GM20000 (cell line): ENCODE measurements at regions not wholly inside any gene's neighbourhood (a gene's known extent, or its start where the extent isn't known, plus 50 kb on each side); places are given as distances from the start of the nearest gene placed in this dataset.

Experiments
- DNase-seq: peaks from one replicate; pipeline ENCODE4 v3.0.0; 2012; ENCODE audit warnings: low spot score
- CTCF ChIP-seq: IDR thresholded peaks from 2 replicates; pipeline ENCODE4 v1.5.1; 2012; ENCODE audit warnings: mild to moderate bottlenecking, control low read depth; ENCODE audit errors: extremely low read depth, missing control alignments

DNA sequence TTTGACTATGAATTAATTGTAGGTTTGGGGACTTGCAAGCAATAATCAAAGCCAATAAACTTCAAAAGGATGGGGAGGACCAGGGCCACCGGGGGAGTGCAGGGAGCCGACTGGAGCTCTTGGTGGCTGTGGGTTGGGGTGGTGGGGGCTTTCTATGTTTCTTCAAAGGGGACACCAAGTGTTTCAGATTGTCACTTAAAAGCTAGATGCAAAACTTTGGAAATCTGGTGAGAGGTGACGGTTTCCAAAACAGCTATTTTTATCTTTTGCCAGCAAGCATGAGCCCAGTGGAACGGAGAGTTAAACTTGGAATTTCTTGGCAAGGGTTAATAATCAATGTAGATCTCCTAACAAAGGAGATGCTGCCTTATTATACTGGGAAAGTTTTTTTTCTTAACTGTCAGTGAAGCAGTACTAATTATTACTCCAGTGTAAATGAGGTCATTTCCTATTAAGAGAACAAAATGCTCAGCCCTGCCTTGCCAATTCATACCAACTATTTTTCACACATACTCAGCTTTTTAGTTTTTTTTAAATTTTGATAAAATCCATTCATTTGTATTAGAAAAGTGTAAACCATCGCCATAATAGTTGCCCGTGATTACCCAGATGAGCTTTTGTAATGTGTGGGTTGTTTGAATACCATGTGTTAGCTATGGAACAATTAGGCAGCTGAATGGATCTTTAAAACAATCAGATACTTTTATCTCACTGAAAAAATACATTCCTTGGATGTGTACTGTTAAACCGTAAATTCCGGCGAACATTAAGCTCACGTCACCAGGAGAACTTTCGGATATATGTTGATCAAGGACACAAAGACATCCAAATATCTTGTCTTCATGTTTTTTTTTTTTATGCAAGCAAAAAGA, 95.9 kb upstream of the ZNF536 start:
- TF ChIP-seq CTCF = no peak
- no peak for DNase-seq

DNA sequence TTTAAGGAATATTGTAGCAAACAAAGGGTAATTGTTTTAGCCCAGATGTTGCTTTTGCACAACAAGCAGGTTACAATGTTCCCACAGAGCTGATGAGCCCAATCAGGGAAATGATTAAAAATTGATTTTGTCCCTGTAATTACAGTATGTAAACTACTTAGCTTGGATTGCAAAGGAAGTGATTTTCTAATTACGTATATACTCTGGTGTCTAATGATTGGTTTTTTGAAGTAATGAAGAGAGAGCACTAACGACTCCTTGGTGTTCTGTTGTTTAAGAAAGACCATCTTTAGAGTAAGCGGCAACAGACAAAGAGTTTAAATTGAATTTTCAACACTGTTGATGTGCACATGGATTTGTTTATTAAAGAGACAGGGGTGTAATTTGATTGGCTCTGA, 95.3 kb upstream of the ZNF536 start:
- DNase-seq = no peak
- no peak for TF ChIP-seq CTCF

- TF ChIP-seq CTCF = no peak
- DNase-seq = no peak
Measured at GRCh38 chr19:30277941-30278881, 94.0 kb upstream of the ZNF536 start.

DNA sequence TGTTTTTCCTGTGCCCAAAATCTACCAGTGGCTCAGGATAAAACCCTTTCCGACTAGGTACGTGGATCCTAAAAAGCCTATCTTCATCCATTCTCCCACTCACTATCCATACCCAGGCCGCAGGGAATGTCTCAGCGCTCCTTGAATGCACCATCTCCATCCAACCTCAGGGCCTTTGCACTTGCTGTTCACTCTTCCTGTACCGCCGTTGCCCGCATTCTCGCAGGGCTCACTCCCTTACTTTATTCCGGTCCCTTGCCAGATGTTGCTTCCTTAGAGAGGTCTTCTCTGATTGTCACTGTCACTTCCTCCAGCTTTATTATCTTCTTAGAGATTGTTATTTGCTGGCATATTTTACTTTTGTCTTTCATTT, 93.3 kb upstream of the ZNF536 start:
- no peak for TF ChIP-seq CTCF
- DNase-seq = no peak

DNA sequence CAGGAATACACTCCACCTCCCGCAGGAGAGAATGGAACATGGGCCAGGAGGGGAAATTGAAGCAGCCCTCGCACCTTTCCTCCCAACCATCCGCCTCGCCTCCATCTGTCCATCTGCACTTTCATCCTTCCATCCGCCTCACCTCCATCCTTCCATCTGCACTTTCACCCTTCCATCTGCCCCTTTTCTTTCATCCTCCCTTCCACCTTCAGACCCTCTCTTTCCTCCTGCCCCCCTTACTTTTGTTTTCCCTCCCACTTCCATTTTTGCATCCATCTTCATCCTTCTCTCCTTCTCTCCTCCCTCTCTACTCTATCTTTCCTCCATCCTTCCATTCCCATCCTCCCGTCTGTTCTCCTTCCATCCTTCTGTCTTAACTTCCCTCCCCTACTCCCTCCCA, 92.2 kb upstream of the ZNF536 start:
- no peak for DNase-seq
- TF ChIP-seq CTCF = no peak

GRCh38 chr19:30281906-30282305, 90.3 kb upstream of the ZNF536 start:
- DNase-seq = no peak
- no peak for TF ChIP-seq CTCF

DNA sequence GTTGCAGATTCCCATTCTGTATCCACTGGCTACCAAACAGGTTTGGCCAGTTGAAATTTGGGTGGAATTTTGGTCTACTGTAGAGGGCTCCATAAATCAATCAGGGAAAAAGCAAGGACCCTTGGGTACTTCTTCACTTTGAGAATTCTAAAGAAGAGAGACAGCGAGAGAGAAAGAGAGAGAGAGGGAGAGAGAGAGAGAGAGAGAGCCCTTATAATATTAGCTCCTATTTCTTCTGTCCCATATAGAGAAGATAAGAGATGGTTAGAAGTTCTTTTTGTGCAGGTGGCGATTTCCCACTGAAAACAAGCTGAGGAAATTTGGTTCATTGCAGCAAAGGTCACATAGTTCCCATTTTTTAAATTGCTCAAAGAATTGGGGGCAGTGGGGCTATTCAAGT, 88.6 kb upstream of the ZNF536 start:
- no peak for TF ChIP-seq CTCF
- DNase-seq = no peak
